ENCODE measurements at regions not wholly inside any gene's neighbourhood (a gene's known extent, or its start where the extent isn't known, plus 50 kb on each side); places are given as distances from the start of the nearest gene placed in this dataset.

- Histone ChIP-seq H3F3A (ENCODE audit: insufficient read depth, low read length) (no peaks in the 10 kb centered on the region), H3K9me3 (ENCODE audit: low read length) (no peaks in the 10 kb centered on the region), H3K9me2 (ENCODE audit: low read depth, low read length) (no peaks in the 10 kb centered on the region), H3K9ac (ENCODE audit: low read length) (no peak overlapping the region), H3K27ac (ENCODE audit: low read depth, low read length, poor library complexity, severe bottlenecking) (no peak overlapping the region), H3K4me2 (ENCODE audit: low read length) (no peak overlapping the region), H3K79me2 (ENCODE audit: insufficient read depth, low read length) (no peaks in the 10 kb centered on the region), H3K4me3 (ENCODE audit: low read depth, low read length, poor library complexity, severe bottlenecking) (no peak overlapping the region), H4K20me1 (ENCODE audit: insufficient read depth, low read length) (no peaks in the 10 kb centered on the region), H3K36me3 (ENCODE audit: insufficient read depth, low read length) (no peaks in the 10 kb centered on the region), H3K4me1 (ENCODE audit: insufficient read depth, low read length, severe bottlenecking) (no peaks in the 10 kb centered on the region), H2AFZ (ENCODE audit: low read length) (no peak overlapping the region), H3K27me3 (ENCODE audit: insufficient read depth, low read length) (no peaks in the 10 kb centered on the region)
- no peak for TF ChIP-seq EZH2 (IDR thresholded peaks at IDR 0.05; ENCODE audit: borderline replicate concordance, low read length)
- TF ChIP-seq CTCF (IDR thresholded peaks at IDR 0.05; ENCODE audit: low read length): no peak
Measured at GRCh38 chrX:14291666-14292500, 237.5 kb upstream of the GLRA2 start.

- Histone ChIP-seq H3K27me3 (ENCODE audit: insufficient read depth, low read length) (no peaks in the 10 kb centered on the region), H3K9ac (ENCODE audit: low read length) (no peak overlapping the region), H2AFZ (ENCODE audit: low read length) (no peak overlapping the region), H3K27ac (ENCODE audit: low read depth, low read length, poor library complexity, severe bottlenecking) (no peak overlapping the region), H3K9me3 (ENCODE audit: low read length) (no peaks in the 10 kb centered on the region), H4K20me1 (ENCODE audit: insufficient read depth, low read length) (no peaks in the 10 kb centered on the region), H3K79me2 (ENCODE audit: insufficient read depth, low read length) (no peaks in the 10 kb centered on the region), H3K4me3 (ENCODE audit: low read depth, low read length, poor library complexity, severe bottlenecking) (no peak overlapping the region), H3K4me1 (ENCODE audit: insufficient read depth, low read length, severe bottlenecking) (no peaks in the 10 kb centered on the region), H3F3A (ENCODE audit: insufficient read depth, low read length) (no peaks in the 10 kb centered on the region), H3K9me2 (ENCODE audit: low read depth, low read length) (no peaks in the 10 kb centered on the region), H3K36me3 (ENCODE audit: insufficient read depth, low read length) (no peaks in the 10 kb centered on the region), H3K4me2 (ENCODE audit: low read length) (no peak overlapping the region)
- TF ChIP-seq CTCF (IDR thresholded peaks at IDR 0.05; ENCODE audit: low read length): no peak
- TF ChIP-seq EZH2 (IDR thresholded peaks at IDR 0.05; ENCODE audit: borderline replicate concordance, low read length): no peak
Measured at GRCh38 chrX:14290335-14290734, 239.0 kb upstream of the GLRA2 start.

- Histone ChIP-seq H3K79me2 (ENCODE audit: insufficient read depth, low read length) (no peaks in the 10 kb centered on the region), H3K9ac (ENCODE audit: low read length) (no peak overlapping the region), H3K36me3 (ENCODE audit: insufficient read depth, low read length) (no peaks in the 10 kb centered on the region), H2AFZ (ENCODE audit: low read length) (no peak overlapping the region), H3K4me3 (ENCODE audit: low read depth, low read length, poor library complexity, severe bottlenecking) (no peak overlapping the region), H3K9me3 (ENCODE audit: low read length) (no peaks in the 10 kb centered on the region), H3K27me3 (ENCODE audit: insufficient read depth, low read length) (no peaks in the 10 kb centered on the region), H3K9me2 (ENCODE audit: low read depth, low read length) (no peaks in the 10 kb centered on the region), H3K4me2 (ENCODE audit: low read length) (no peak overlapping the region), H3K4me1 (ENCODE audit: insufficient read depth, low read length, severe bottlenecking) (no peaks in the 10 kb centered on the region), H4K20me1 (ENCODE audit: insufficient read depth, low read length) (no peaks in the 10 kb centered on the region), H3K27ac (ENCODE audit: low read depth, low read length, poor library complexity, severe bottlenecking) (no peak overlapping the region), H3F3A (ENCODE audit: insufficient read depth, low read length) (no peaks in the 10 kb centered on the region)
- no peak for TF ChIP-seq EZH2 (IDR thresholded peaks at IDR 0.05; ENCODE audit: borderline replicate concordance, low read length)
- no peak for TF ChIP-seq CTCF (IDR thresholded peaks at IDR 0.05; ENCODE audit: low read length)
Measured at GRCh38 chrX:14274691-14275090, 245.0 kb upstream of the GEMIN8 start.
